HFF-Myc (cell line): ENCODE measurements at regions not wholly inside any gene's neighbourhood (a gene's known extent, or its start where the extent isn't known, plus 50 kb on each side); places are given as distances from the start of the nearest gene placed in this dataset.

Experiments
- DNase-seq: peaks from one replicate; pipeline ENCODE4 v3.0.0-alpha.2; 2011; ENCODE audit warnings: low read depth; ENCODE audit errors: extremely low read depth
- H3K4me3 ChIP-seq: replicated peaks from 2 replicates; pipeline ENCODE4 v1.5.1; 2011; ENCODE audit warnings: low read depth, mild to moderate bottlenecking, control low read depth, low read length
- CTCF ChIP-seq: IDR thresholded peaks from 2 replicates; pipeline ENCODE4 v1.5.1; 2012; ENCODE audit warnings: mild to moderate bottlenecking, low read depth, low read length, control low read depth; ENCODE audit errors: missing control alignments

GRCh38 chr15:59828263-59828662, 139.1 kb upstream of the BNIP2 start:
- DNase-seq: no peak
- TF ChIP-seq CTCF: no peak
- H3K4me3 ChIP-seq: no peak overlapping the region

- DNase-seq: no peak
- TF ChIP-seq CTCF: no peak
- H3K4me3 ChIP-seq: no peak overlapping the region
These were observed 136.8 kb upstream of the BNIP2 start for GRCh38 chr15:59825901-59826300.

GRCh38 chr15:59821286-59821685, 132.2 kb upstream of the BNIP2 start:
- no peak overlapping the region for H3K4me3 ChIP-seq
- no peak for TF ChIP-seq CTCF
- DNase-seq: no peak

- no peak for DNase-seq
These were observed 130.0 kb upstream of the BNIP2 start for GRCh38 chr15:59819092-59819491.

GRCh38 chr15:59818336-59818735, 129.2 kb upstream of the BNIP2 start:
- DNase-seq: no peak
- no peak overlapping the region for H3K4me3 ChIP-seq
- TF ChIP-seq CTCF: no peak

More at GRCh38 chr15:59819092-59819491, 130.0 kb upstream of the BNIP2 start:
- no peak overlapping the region for H3K4me3 ChIP-seq
- TF ChIP-seq CTCF: no peak

- no peak for TF ChIP-seq CTCF
- no peak overlapping the region for H3K4me3 ChIP-seq
- DNase-seq: no peak
These were observed 128.7 kb upstream of the BNIP2 start for GRCh38 chr15:59817834-59818233.

GRCh38 chr15:59817053-59817452, 127.9 kb upstream of the BNIP2 start:
- DNase-seq: no peak
- no peak for TF ChIP-seq CTCF

More at GRCh38 chr15:59817053-59817452, 127.9 kb upstream of the BNIP2 start:
- H3K4me3 ChIP-seq: no peak overlapping the region
